GM10266 (cell line): ENCODE measurements at regions not wholly inside any gene's neighbourhood (a gene's known extent, or its start where the extent isn't known, plus 50 kb on each side); places are given as distances from the start of the nearest gene placed in this dataset.

Experiments
- DNase-seq: peaks from one replicate; pipeline ENCODE4 v3.0.0; 2012; ENCODE audit errors: extremely low spot score
- TF ChIP-seq, protein P1 (sequence below): IDR thresholded peaks from 2 replicates; pipeline ENCODE4 v1.5.1; 2012; ENCODE audit warnings: mild to moderate bottlenecking, low read depth; ENCODE audit not compliant: control insufficient read depth, insufficient read depth; ENCODE audit errors: missing control alignments

GRCh38 chr2:42942214-42942989 is 150.0 kb upstream of the HAAO start:
- no peak for DNase-seq
- TF ChIP-seq, protein P1, sequence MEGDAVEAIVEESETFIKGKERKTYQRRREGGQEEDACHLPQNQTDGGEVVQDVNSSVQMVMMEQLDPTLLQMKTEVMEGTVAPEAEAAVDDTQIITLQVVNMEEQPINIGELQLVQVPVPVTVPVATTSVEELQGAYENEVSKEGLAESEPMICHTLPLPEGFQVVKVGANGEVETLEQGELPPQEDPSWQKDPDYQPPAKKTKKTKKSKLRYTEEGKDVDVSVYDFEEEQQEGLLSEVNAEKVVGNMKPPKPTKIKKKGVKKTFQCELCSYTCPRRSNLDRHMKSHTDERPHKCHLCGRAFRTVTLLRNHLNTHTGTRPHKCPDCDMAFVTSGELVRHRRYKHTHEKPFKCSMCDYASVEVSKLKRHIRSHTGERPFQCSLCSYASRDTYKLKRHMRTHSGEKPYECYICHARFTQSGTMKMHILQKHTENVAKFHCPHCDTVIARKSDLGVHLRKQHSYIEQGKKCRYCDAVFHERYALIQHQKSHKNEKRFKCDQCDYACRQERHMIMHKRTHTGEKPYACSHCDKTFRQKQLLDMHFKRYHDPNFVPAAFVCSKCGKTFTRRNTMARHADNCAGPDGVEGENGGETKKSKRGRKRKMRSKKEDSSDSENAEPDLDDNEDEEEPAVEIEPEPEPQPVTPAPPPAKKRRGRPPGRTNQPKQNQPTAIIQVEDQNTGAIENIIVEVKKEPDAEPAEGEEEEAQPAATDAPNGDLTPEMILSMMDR, result no peak

DNA sequence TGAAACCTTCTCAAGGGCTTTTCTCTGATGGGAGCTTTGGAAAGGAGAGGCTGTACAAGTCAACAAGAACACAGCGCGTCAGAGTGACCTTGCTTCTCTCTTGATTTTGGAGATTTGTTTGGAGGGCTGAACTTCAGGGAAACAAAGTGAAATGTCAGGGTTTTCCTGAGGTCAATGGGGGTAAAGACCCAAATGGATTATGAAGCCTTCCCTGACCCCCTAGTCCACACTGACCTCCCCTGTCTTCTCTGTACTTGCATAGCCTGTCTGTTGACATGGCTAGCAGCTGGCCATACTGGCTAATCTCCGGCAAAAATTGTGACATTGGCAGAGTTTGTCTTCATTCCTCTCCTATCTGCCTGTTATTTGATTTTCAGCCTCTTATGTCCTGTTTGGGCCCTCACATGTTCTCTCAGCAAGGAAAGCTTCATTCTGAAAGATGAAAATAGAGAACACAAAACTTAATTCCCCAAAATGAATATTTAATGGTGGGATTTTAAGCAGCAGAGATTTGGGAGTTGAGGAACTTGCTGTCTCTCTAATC is 149.3 kb upstream of the HAAO start:
- TF ChIP-seq, protein P1, result no peak
- DNase-seq, result no peak

- TF ChIP-seq, protein P1, result no peak
- DNase-seq, result no peak
These were observed 147.2 kb upstream of the HAAO start for GRCh38 chr2:42939411-42940206.

- TF ChIP-seq, protein P1, result no peak
- DNase-seq, result no peak
These were observed 146.4 kb upstream of the HAAO start for GRCh38 chr2:42938671-42939370.

DNA sequence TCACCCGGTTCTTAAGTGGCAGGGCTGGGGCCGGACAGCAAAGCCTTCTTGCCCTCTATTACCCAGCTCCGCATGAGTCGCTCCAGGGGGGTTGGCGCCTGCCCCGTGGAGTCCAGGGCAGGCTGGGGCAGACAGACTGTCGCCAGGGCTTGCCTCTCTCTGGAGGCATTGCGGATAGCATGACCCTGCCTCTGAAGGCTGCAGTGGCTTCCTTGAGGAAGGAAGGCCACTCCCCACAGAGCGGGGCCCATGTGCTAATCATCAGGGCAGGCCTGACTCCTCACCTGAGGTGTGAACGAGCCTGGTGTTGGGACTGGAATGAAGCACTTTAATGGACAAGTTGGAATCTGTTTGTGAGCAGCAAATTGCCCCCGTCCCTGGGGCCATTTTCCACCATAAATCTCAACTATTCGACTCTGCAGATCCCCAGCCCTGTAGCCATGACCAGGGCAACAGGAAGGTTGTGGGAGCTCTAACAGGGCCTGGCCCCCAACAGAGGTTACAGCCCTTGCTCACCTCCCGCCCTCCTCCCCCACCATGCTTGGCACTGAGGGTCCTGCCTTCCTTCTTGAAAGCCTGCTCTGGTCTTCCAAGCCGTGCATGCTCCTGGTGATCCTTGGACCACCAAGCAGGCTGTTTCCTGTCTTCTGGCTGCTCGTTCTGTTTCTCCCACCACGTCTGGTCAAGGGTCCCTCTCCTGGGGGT is 144.9 kb upstream of the HAAO start:
- TF ChIP-seq, protein P1, result no peak
- no peak for DNase-seq

GRCh38 chr2:42935692-42936671 is 143.6 kb upstream of the HAAO start:
- no peak for DNase-seq
- TF ChIP-seq, protein P1, result no peak
